GM12878 (cell line): ENCODE measurements at regions not wholly inside any gene's neighbourhood (a gene's known extent, or its start where the extent isn't known, plus 50 kb on each side); places are given as distances from the start of the nearest gene placed in this dataset.

Experiments used
- CTCF ChIP-seq, 3 experiments: IDR thresholded peaks in 2 of 3; conservative IDR thresholded peaks in 1 of 3; 2 replicates each; pipeline ENCODE4 v1.5.1; 2011; ENCODE audit warnings: low read depth in 3 of 3, low read length in 3 of 3, mild to moderate bottlenecking in 3 of 3, control low read depth in 2 of 3, moderate library complexity in 2 of 3, inconsistent platforms in 1 of 3, mixed read lengths in 1 of 3; ENCODE audit not compliant: control insufficient read depth in 2 of 3, insufficient read depth in 1 of 3; ENCODE audit errors: extremely low read depth in 1 of 3
- EP300 ChIP-seq, 2 experiments: fragments of 150-350 bp in 1 of 2; IDR thresholded peaks; 2 replicates each; pipeline ENCODE4 v1.6.1; 2011 to 2012; ENCODE audit warnings: low read depth in 2 of 2, low read length in 2 of 2, borderline replicate concordance in 1 of 2, improper control_type of control experiment in 1 of 2, inconsistent platforms in 1 of 2; ENCODE audit not compliant: control insufficient read depth in 1 of 2
- HDGF ChIP-seq: fragments of 450-650 bp; IDR thresholded peaks from 2 replicates; pipeline ENCODE4 v1.6.1; 2016; ENCODE audit warnings: antibody characterized with exemption
- HSF1 ChIP-seq: fragments of 150-350 bp; IDR thresholded peaks from 2 replicates; pipeline ENCODE4 v1.6.1; 2014; ENCODE audit warnings: mild to moderate bottlenecking, low read depth, low read length
- KAT2A ChIP-seq: conservative IDR thresholded peaks from 2 replicates; pipeline ENCODE4 v1.6.1; 2011; ENCODE audit warnings: low read depth, low read length; ENCODE audit not compliant: control insufficient read depth
- PKNOX1 ChIP-seq: fragments of 450-650 bp; IDR thresholded peaks from 2 replicates; pipeline ENCODE4 v1.6.1; 2016; ENCODE audit warnings: mild to moderate bottlenecking
- POLR2A ChIP-seq: IDR thresholded peaks from 2 replicates; pipeline ENCODE4 v1.6.1; 2011; ENCODE audit warnings: low read depth, mild to moderate bottlenecking, low read length
- POLR2AphosphoS5 ChIP-seq: IDR thresholded peaks from 2 replicates; pipeline ENCODE4 v1.6.1; 2011; ENCODE audit warnings: mild to moderate bottlenecking, low read length, inconsistent platforms
- SIN3A ChIP-seq: IDR thresholded peaks from 2 replicates; pipeline ENCODE4 v1.6.1; 2012; ENCODE audit warnings: low read depth, low read length, improper control_type of control experiment
- SMAD1 ChIP-seq: fragments of 450-650 bp; IDR thresholded peaks from 2 replicates; pipeline ENCODE4 v1.6.1; 2018; ENCODE audit warnings: mild to moderate bottlenecking, low read depth; ENCODE audit not compliant: partially characterized antibody
- SP1 ChIP-seq: IDR thresholded peaks from one replicate; pipeline ENCODE4 v1.6.1; 2011; ENCODE audit warnings: low read depth, low read length
- ZZZ3 ChIP-seq: IDR thresholded peaks from 2 replicates; pipeline ENCODE4 v1.6.1; 2011; ENCODE audit warnings: low read depth; ENCODE audit not compliant: control insufficient read depth, insufficient read length

- TF ChIP-seq HDGF, result no peak
- TF ChIP-seq CTCF (IDR thresholded peaks at IDR 0.05 in 2 of 3, conservative IDR thresholded peaks at IDR 0.05 in 1 of 3; ENCODE audit: control insufficient read depth in 2 of 3, extremely low read depth in 1 of 3, insufficient read depth in 1 of 3, low read depth in 3 of 3, low read length in 3 of 3), result no peak
- no peak for TF ChIP-seq POLR2A
- no peak for TF ChIP-seq POLR2AphosphoS5
- no peak for TF ChIP-seq ZZZ3
- TF ChIP-seq SIN3A, result no peak
- no peak for TF ChIP-seq SP1
- no peak for TF ChIP-seq SMAD1
- no peak for TF ChIP-seq HSF1
- TF ChIP-seq EP300 (IDR thresholded peaks at IDR 0.05; ENCODE audit: borderline replicate concordance in 1 of 2, control insufficient read depth in 1 of 2, low read depth in 2 of 2, low read length in 2 of 2), result no peak
- no peak for TF ChIP-seq PKNOX1
- TF ChIP-seq KAT2A, result no peak
Observed at GRCh38 chr13:23081901-23082300, 98.9 kb upstream of the SGCG start.
